ENCODE measurements at regions not wholly inside any gene's neighbourhood (a gene's known extent, or its start where the extent isn't known, plus 50 kb on each side); places are given as distances from the start of the nearest gene placed in this dataset.
A peak's percentile ranks its signal among the peaks of the same experiment; 100 is the strongest.
"Not testable (repeated sequence)": the region's sequence is repeated elsewhere in the genome, so short reads cannot be mapped to it uniquely, and the experiment has no call there.

DNA sequence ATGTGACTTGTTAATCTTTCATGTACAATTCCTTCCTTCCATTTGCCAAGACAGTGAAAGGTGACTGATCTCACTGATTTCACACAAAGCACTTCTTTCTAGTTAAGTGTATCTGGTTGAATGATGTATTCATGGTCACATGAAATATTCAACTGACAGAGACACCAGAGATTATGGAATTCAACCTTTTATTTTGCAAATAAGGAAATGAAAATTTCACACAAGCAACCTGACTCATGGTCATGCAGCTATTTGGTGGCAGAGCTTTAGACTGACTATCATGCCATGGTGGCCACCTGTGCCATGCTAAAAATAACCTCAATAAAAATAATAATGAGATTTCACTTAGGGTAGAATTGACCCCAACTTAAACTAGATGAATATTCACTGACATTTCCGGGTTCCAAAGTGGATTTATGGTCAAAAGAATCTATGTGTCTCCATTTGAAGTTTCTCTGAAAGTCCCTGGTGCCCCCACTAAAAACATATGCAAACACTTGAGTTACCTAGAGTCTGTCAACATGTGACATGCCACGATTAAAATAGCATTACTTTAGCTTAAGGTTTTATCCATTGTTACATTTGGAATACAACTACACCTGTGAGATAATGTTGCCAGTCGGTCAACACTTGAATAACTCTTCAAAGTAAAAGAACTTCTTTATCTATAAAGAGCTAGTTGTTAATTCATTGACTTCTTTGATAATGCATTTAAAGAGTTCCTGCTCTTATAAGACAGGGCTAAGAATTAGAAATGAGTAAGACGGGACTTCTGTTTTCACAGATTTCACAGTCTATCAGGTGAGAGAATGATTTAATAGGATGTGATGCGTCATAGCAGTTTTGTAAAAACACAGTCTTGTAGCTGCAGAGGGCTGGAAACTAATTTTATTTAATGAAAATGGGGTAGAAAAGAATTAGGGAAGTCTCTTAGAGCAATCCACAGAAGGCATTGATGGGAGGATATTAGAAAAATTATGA, 94.6 kb upstream of the OR9G4 start:
- H3K36me3 ChIP-seq (ENCODE audit: control insufficient read depth in 2 of 3, insufficient read depth in 3 of 3, low read length in 3 of 3), result no peaks in the 10 kb centered on the region
- H3K4me1 ChIP-seq (ENCODE audit: control insufficient read depth in 2 of 3, insufficient read depth in 2 of 3, low read depth in 1 of 3, low read length in 3 of 3), result peaks cover 0 to 6% (median 0%) of the 10 kb centered on the region in 3 donors
- DNase-seq (no peak), FAIRE-seq (no peak)
- no peak overlapping the region for H3K9ac ChIP-seq (ENCODE audit: low read length in 3 of 3)
- H3K27me3 ChIP-seq (ENCODE audit: control insufficient read depth, insufficient read depth, low read length), result no peaks in the 10 kb centered on the region
- no peaks in the 10 kb centered on the region for H3K9me3 ChIP-seq (ENCODE audit: control insufficient read depth in 2 of 3, insufficient read depth in 1 of 3, low read length in 3 of 3)
- intact Hi-C loops (cut with DNase I), result loop anchor here (5.0 kb wide), 1 partner anchor 409 kb away; no protein-coding TSS in a partner anchor
- H3K4me3 ChIP-seq (ENCODE audit: low read length in 3 of 3), result no peak overlapping the region
- TF ChIP-seq, protein P1, sequence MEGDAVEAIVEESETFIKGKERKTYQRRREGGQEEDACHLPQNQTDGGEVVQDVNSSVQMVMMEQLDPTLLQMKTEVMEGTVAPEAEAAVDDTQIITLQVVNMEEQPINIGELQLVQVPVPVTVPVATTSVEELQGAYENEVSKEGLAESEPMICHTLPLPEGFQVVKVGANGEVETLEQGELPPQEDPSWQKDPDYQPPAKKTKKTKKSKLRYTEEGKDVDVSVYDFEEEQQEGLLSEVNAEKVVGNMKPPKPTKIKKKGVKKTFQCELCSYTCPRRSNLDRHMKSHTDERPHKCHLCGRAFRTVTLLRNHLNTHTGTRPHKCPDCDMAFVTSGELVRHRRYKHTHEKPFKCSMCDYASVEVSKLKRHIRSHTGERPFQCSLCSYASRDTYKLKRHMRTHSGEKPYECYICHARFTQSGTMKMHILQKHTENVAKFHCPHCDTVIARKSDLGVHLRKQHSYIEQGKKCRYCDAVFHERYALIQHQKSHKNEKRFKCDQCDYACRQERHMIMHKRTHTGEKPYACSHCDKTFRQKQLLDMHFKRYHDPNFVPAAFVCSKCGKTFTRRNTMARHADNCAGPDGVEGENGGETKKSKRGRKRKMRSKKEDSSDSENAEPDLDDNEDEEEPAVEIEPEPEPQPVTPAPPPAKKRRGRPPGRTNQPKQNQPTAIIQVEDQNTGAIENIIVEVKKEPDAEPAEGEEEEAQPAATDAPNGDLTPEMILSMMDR (IDR thresholded peaks at IDR 0.05; ENCODE audit: borderline replicate concordance, extremely low read depth, insufficient read depth), result no peak
- no peak overlapping the region for H3K27ac ChIP-seq (ENCODE audit: low read depth in 2 of 2, low read length in 2 of 2)

DNA sequence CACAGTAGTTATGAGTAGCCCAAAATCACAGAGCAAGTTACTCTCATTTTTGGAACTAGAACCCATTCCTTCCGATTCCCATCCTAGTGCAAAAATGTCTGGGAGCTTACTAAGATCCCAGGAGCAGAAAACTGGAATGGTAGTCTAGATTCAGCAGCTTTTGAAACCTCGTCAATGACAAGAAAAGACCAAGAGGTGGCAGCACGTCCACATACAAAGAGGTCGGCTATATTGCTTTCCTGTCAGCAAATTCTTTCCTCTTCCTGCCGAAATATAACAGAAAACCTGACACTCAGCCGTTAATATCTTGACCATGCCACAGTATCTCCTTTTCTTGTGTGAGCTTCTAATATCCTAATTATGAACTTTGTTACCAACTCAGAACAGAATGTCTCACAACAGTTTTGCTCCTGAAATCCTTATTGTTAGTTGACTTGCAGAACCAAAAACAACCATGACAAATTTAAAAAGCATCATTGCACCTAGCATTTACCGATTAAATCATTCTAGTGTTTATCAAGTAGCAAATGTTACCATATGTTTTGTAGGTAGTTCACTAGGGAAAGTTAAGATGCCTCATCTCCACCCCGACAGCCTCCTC, 92.8 kb upstream of the OR9G4 start:
- no peak overlapping the region for H3K9ac ChIP-seq (ENCODE audit: low read length in 3 of 3)
- peaks cover 0 to 4% (median 0%) of the 10 kb centered on the region in 3 donors for H3K4me1 ChIP-seq (ENCODE audit: control insufficient read depth in 2 of 3, insufficient read depth in 2 of 3, low read depth in 1 of 3, low read length in 3 of 3)
- H3K27ac ChIP-seq (ENCODE audit: low read depth in 2 of 2, low read length in 2 of 2), result no peak overlapping the region
- H3K27me3 ChIP-seq (ENCODE audit: control insufficient read depth, insufficient read depth, low read length), result no peaks in the 10 kb centered on the region
- intact Hi-C loops (cut with DNase I), result loop anchor here (5.0 kb wide), 1 partner anchor 411 kb away; no protein-coding TSS in a partner anchor
- no peaks in the 10 kb centered on the region for H3K36me3 ChIP-seq (ENCODE audit: control insufficient read depth in 2 of 3, insufficient read depth in 3 of 3, low read length in 3 of 3)
- H3K4me3 ChIP-seq (ENCODE audit: low read length in 3 of 3), result no peak overlapping the region
- DNase-seq (peak in 4 of 5 donors; percentile 58 to 83 (median 70)), FAIRE-seq (peak; percentile 33)
- TF ChIP-seq, protein P1 (IDR thresholded peaks at IDR 0.05; ENCODE audit: borderline replicate concordance, extremely low read depth, insufficient read depth), result peak; percentile 75
- H3K9me3 ChIP-seq (ENCODE audit: control insufficient read depth in 2 of 3, insufficient read depth in 1 of 3, low read length in 3 of 3), result no peaks in the 10 kb centered on the region

DNA sequence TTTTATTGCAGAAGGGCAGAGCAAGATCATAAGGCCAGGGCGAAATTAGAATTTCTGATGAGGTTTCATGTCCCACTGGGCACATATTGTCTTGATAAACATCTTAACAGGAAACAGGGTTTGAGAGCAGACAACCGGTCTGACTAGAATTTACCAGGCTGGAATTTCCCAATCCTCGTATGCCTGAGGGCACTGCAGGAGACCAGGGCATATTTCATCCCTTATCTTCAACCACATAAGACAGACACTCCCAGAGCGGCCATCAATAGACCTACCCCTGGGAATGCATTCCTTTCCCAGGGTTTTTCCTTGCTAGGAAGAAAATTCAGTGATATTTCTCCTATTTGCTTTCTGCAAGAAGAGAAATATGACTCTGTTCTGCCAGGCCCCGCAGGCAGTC, 78.9 kb upstream of the OR9G4 start:
- H3K27ac ChIP-seq (ENCODE audit: low read depth in 2 of 2, low read length in 2 of 2); H3K9ac ChIP-seq (ENCODE audit: low read length in 3 of 3); DNase-seq; intact Hi-C loops (cut with DNase I); H3K9me3 ChIP-seq (ENCODE audit: control insufficient read depth in 2 of 3, insufficient read depth in 1 of 3, low read length in 3 of 3); H3K4me3 ChIP-seq (ENCODE audit: low read length in 3 of 3); FAIRE-seq; H3K27me3 ChIP-seq (ENCODE audit: control insufficient read depth, insufficient read depth, low read length); H3K36me3 ChIP-seq (ENCODE audit: control insufficient read depth in 2 of 3, insufficient read depth in 3 of 3, low read length in 3 of 3); H3K4me1 ChIP-seq (ENCODE audit: control insufficient read depth in 2 of 3, insufficient read depth in 2 of 3, low read depth in 1 of 3, low read length in 3 of 3): not testable (repeated sequence)

DNA sequence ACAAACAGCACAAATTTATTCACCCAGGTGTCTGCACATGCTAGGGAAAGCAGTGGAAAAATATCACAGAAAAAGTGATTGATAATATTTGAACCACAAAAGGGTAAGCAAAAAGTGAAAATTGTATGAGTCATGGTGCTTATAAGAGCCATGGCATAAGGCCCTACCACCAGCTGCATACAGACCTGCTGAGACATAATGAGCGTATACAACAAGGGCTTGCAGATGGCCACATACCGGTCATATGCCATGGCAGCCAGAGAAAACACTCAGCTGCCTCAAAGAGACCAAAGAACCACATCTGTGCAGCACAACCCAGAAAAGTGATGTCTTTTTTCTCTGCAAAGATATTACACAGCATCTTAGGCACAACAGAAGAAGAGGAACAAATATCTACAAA, 71.4 kb upstream of the OR9G4 start:
- H3K9me3 ChIP-seq (ENCODE audit: control insufficient read depth in 2 of 3, insufficient read depth in 1 of 3, low read length in 3 of 3), result no peaks in the 10 kb centered on the region
- intact Hi-C loops (cut with DNase I), result loop anchor here (5.0 kb wide), 1 partner anchor 118 kb away; no protein-coding TSS in a partner anchor
- no peak for FAIRE-seq

More for the DNA sequence above, 71.4 kb upstream of the OR9G4 start:
- H3K27ac ChIP-seq (ENCODE audit: low read depth in 2 of 2, low read length in 2 of 2), result no peak overlapping the region
- DNase-seq, result no peak
- no peaks in the 10 kb centered on the region for H3K27me3 ChIP-seq (ENCODE audit: control insufficient read depth, insufficient read depth, low read length)
- H3K4me3 ChIP-seq (ENCODE audit: low read length in 3 of 3), result no peak overlapping the region
- H3K4me1 ChIP-seq (ENCODE audit: control insufficient read depth in 2 of 3, insufficient read depth in 2 of 3, low read depth in 1 of 3, low read length in 3 of 3), result no peaks in the 10 kb centered on the region
- no peak overlapping the region for H3K9ac ChIP-seq (ENCODE audit: low read length in 3 of 3)
- H3K36me3 ChIP-seq (ENCODE audit: control insufficient read depth in 2 of 3, insufficient read depth in 3 of 3, low read length in 3 of 3), result no peaks in the 10 kb centered on the region
- TF ChIP-seq, protein P1 (IDR thresholded peaks at IDR 0.05; ENCODE audit: borderline replicate concordance, extremely low read depth, insufficient read depth), result no peak

All from kidney (tissue), 13 donors.